ENCODE measurements at regions not wholly inside any gene's neighbourhood (a gene's known extent, or its start where the extent isn't known, plus 50 kb on each side); places are given as distances from the start of the nearest gene placed in this dataset.
"Not testable (repeated sequence)": the region's sequence is repeated elsewhere in the genome, so short reads cannot be mapped to it uniquely, and the experiment has no call there.

GRCh38 chr20:22070610-22071058, 365.2 kb downstream of the PAX1 start:
- no peak overlapping the region for H3K4me3 ChIP-seq (ENCODE audit: low read depth, low read length)
- no peak for TF ChIP-seq CTCF (IDR thresholded peaks at IDR 0.05; ENCODE audit: control insufficient read depth, extremely low read depth, insufficient read depth)
- DNase-seq (ENCODE audit: low read depth): no peak

GRCh38 chr20:22063753-22064152, 358.3 kb downstream of the PAX1 start:
- DNase-seq (ENCODE audit: low read depth): no peak
- no peak for TF ChIP-seq CTCF (IDR thresholded peaks at IDR 0.05; ENCODE audit: control insufficient read depth, extremely low read depth, insufficient read depth)
- H3K4me3 ChIP-seq (ENCODE audit: low read depth, low read length): no peak overlapping the region

GRCh38 chr20:22062874-22063273, 357.4 kb downstream of the PAX1 start:
- no peak for TF ChIP-seq CTCF (IDR thresholded peaks at IDR 0.05; ENCODE audit: control insufficient read depth, extremely low read depth, insufficient read depth)
- DNase-seq (ENCODE audit: low read depth): no peak
- no peak overlapping the region for H3K4me3 ChIP-seq (ENCODE audit: low read depth, low read length)

GRCh38 chr20:22060610-22061009, 355.1 kb downstream of the PAX1 start:
- H3K4me3 ChIP-seq (ENCODE audit: low read depth, low read length): no peak overlapping the region
- no peak for TF ChIP-seq CTCF (IDR thresholded peaks at IDR 0.05; ENCODE audit: control insufficient read depth, extremely low read depth, insufficient read depth)
- DNase-seq (ENCODE audit: low read depth): no peak

GRCh38 chr20:22058746-22059145, 353.3 kb downstream of the PAX1 start:
- no peak overlapping the region; the same call in 1 of the 2 replicates for H3K4me3 ChIP-seq (ENCODE audit: low read depth, low read length)
- TF ChIP-seq CTCF (IDR thresholded peaks at IDR 0.05; ENCODE audit: control insufficient read depth, extremely low read depth, insufficient read depth): no peak
- peak; percentile 90 for DNase-seq (ENCODE audit: low read depth)

GRCh38 chr20:22055981-22056380, 350.5 kb downstream of the PAX1 start:
- peak; percentile 59 for DNase-seq (ENCODE audit: low read depth)
- no peak for TF ChIP-seq CTCF (IDR thresholded peaks at IDR 0.05; ENCODE audit: control insufficient read depth, extremely low read depth, insufficient read depth)
- H3K4me3 ChIP-seq (ENCODE audit: low read depth, low read length): no peak overlapping the region

GRCh38 chr20:22052025-22052650, 346.7 kb downstream of the PAX1 start:
- DNase-seq (ENCODE audit: low read depth): no peak
- H3K4me3 ChIP-seq (ENCODE audit: low read depth, low read length): no peak overlapping the region
- TF ChIP-seq CTCF (IDR thresholded peaks at IDR 0.05; ENCODE audit: control insufficient read depth, extremely low read depth, insufficient read depth): no peak

GRCh38 chr20:22045956-22046507, 340.6 kb downstream of the PAX1 start:
- H3K4me3 ChIP-seq (ENCODE audit: low read depth, low read length); DNase-seq (ENCODE audit: low read depth): not testable (repeated sequence)
